Esophagus muscularis mucosa (tissue), 4 donors: ENCODE measurements at regions not wholly inside any gene's neighbourhood (a gene's known extent, or its start where the extent isn't known, plus 50 kb on each side); places are given as distances from the start of the nearest gene placed in this dataset.
"Not testable (repeated sequence)": the region's sequence is repeated elsewhere in the genome, so short reads cannot be mapped to it uniquely, and the experiment has no call there.

ENCODE experiments used
- DNase-seq: peaks from one replicate; pipeline ENCODE4 v3.0.0-alpha.2; 2017; ENCODE audit errors: extremely low spot score
- H3K27ac ChIP-seq, 4 donors: fragments of 200-600 bp; sonication (generic); replicated peaks in 1 of 4; 1 replicate in 3 of 4; 2 replicates in 1 of 4; pipeline ENCODE4 v1.5.1; 2016 to 2019; ENCODE audit warnings: mild to moderate bottlenecking in 1 of 4
- H3K27me3 ChIP-seq, 4 donors: fragments of 200-600 bp; sonication (generic); one replicate each; pipeline versions ENCODE4 v1.5.1 to v1.6.0; 2016 to 2019
- H3K36me3 ChIP-seq, 4 donors: fragments of 200-600 bp; sonication (generic); one replicate each; pipeline ENCODE4 v1.5.1; 2016 to 2019
- H3K4me1 ChIP-seq, 4 donors: fragments of 200-600 bp; sonication (generic); one replicate each; pipeline ENCODE4 v1.5.1; 2016 to 2019
- H3K4me3 ChIP-seq, 4 donors: fragments of 200-600 bp; sonication (generic); 1 replicate in 2 of 4; 2 replicates in 2 of 4; pipeline ENCODE4 v1.5.1; 2016 to 2019; ENCODE audit warnings: mild to moderate bottlenecking in 4 of 4, moderate library complexity in 1 of 4
- H3K9me3 ChIP-seq, 4 donors: fragments of 200-600 bp; sonication (generic); 1 replicate in 3 of 4; 2 replicates in 1 of 4; pipeline ENCODE4 v1.5.1; 2016 to 2019
- CTCF ChIP-seq, 3 experiments: fragments of 200-600 bp in 2 of 3; fragments of 450-650 bp in 1 of 3; sonication (generic) in 2 of 3; IDR thresholded peaks; one replicate each; pipeline ENCODE4 v1.5.1; 2017 to 2019; ENCODE audit warnings: antibody characterized with exemption in 3 of 3, mild to moderate bottlenecking in 2 of 3, moderate library complexity in 1 of 3
- EP300 ChIP-seq: sonication (generic); formaldehyde crosslinking; IDR thresholded peaks from one replicate; pipeline ENCODE4 v1.6.1; 2017; ENCODE audit warnings: antibody characterized with exemption
- POLR2A ChIP-seq: fragments of 450-650 bp; IDR thresholded peaks from one replicate; pipeline ENCODE4 v1.6.1; 2017; ENCODE audit warnings: antibody characterized with exemption, moderate library complexity, mild to moderate bottlenecking, low read depth
- POLR2AphosphoS5 ChIP-seq, 2 donors: sonication (generic); formaldehyde crosslinking; IDR thresholded peaks; one replicate each; pipeline ENCODE4 v1.6.1; 2017; ENCODE audit warnings: antibody characterized with exemption in 2 of 2
- WGBS: methylation state at CpG from one replicate; pipeline ENCODE4 v1.1.5; 2018; 5-methylcytosine and 5-hydroxymethylcytosine counted together
- intact Hi-C: fragments of 100-400 bp; cut with DNase I; formaldehyde crosslinking; loops from one replicate; pipeline ENCODE4 v1.15.1; 2023

- no peaks in the 10 kb centered on the region for H3K9me3 ChIP-seq
- WGBS, result 68% methylated on average over 3 of the region's 3 CpGs
- no peaks in the 10 kb centered on the region for H3K27me3 ChIP-seq
- H3K4me1 ChIP-seq, result no peaks in the 10 kb centered on the region
- no peak for DNase-seq
- TF ChIP-seq POLR2A (no peak), EP300 (no peak)
- intact Hi-C loops, result no loop called here
- H3K36me3 ChIP-seq, result no peaks in the 10 kb centered on the region
- no peak overlapping the region for H3K27ac ChIP-seq
- H3K4me3 ChIP-seq, result no peak overlapping the region
Measured at GRCh38 chr14:106021832-106022231, 495.4 kb downstream of the TMEM121 start.

GRCh38 chr14:106022648-106023047 lies 496.3 kb downstream of the TMEM121 start:
- H3K27ac ChIP-seq, H3K4me1 ChIP-seq, H3K27me3 ChIP-seq, H3K36me3 ChIP-seq, H3K4me3 ChIP-seq, H3K9me3 ChIP-seq, intact Hi-C loops, DNase-seq: not testable (repeated sequence)
- 54% methylated on average over 5 of the region's 5 CpGs for WGBS

GRCh38 chr14:106023411-106023810 lies 497.0 kb downstream of the TMEM121 start:
- WGBS, result 88% methylated on average over 1 of the region's 1 CpG
- TF ChIP-seq POLR2AphosphoS5 (IDR thresholded peaks at IDR 0.05), result no peak
- TF ChIP-seq EP300, result no peak
- TF ChIP-seq POLR2A, result no peak
- TF ChIP-seq CTCF (IDR thresholded peaks at IDR 0.05), result no peak

GRCh38 chr14:106024983-106025604 lies 498.7 kb downstream of the TMEM121 start:
- Histone ChIP-seq H3K27me3 (peaks cover 0 to 6% (median 0%) of the 10 kb centered on the region in 4 donors), H3K36me3 (no peaks in the 10 kb centered on the region), H3K4me3 (no peak overlapping the region), H3K9me3 (no peaks in the 10 kb centered on the region), H3K4me1 (no peaks in the 10 kb centered on the region), H3K27ac (no peak overlapping the region)
- TF ChIP-seq POLR2AphosphoS5 (IDR thresholded peaks at IDR 0.05), result no peak
- no peak for DNase-seq
- intact Hi-C loops, result no loop called here
- 56% methylated on average over 7 of the region's 7 CpGs for WGBS

More at GRCh38 chr14:106023411-106023810, 497.0 kb downstream of the TMEM121 start:
- H3K27me3 ChIP-seq, result no peaks in the 10 kb centered on the region
- H3K4me3 ChIP-seq, result no peak overlapping the region
- no peak overlapping the region for H3K27ac ChIP-seq
- H3K36me3 ChIP-seq, result no peaks in the 10 kb centered on the region
- H3K9me3 ChIP-seq, result no peaks in the 10 kb centered on the region
- intact Hi-C loops, result no loop called here
- no peaks in the 10 kb centered on the region for H3K4me1 ChIP-seq
- no peak for DNase-seq

- H3K4me1 ChIP-seq, result no peaks in the 10 kb centered on the region
- H3K27me3 ChIP-seq, result peaks cover 0 to 16% (median 0%) of the 10 kb centered on the region in 4 donors
- no peak overlapping the region for H3K4me3 ChIP-seq
- no peaks in the 10 kb centered on the region for H3K9me3 ChIP-seq
- WGBS, result 45% methylated on average over 6 of the region's 6 CpGs
- no peak overlapping the region for H3K27ac ChIP-seq
- intact Hi-C loops, result no loop called here
- TF ChIP-seq POLR2AphosphoS5 (IDR thresholded peaks at IDR 0.05), result no peak
- TF ChIP-seq EP300, result no peak
- TF ChIP-seq CTCF (IDR thresholded peaks at IDR 0.05), result no peak
- no peak for TF ChIP-seq POLR2A
- no peaks in the 10 kb centered on the region for H3K36me3 ChIP-seq
- DNase-seq, result no peak
Measured at GRCh38 chr14:106026026-106026425, 499.6 kb downstream of the TMEM121 start.

- H3K4me3 ChIP-seq, H3K27ac ChIP-seq, H3K36me3 ChIP-seq, H3K4me1 ChIP-seq, intact Hi-C loops, H3K9me3 ChIP-seq: not testable (repeated sequence)
- 67% methylated on average over 6 of the region's 6 CpGs for WGBS
- DNase-seq, result peak; percentile 53
- peaks cover 0 to 20% (median 0%) of the 10 kb centered on the region in 4 donors for H3K27me3 ChIP-seq
Measured at GRCh38 chr14:106027759-106028158, 501.4 kb downstream of the TMEM121 start.

GRCh38 chr14:106029959-106030358 lies 503.6 kb downstream of the TMEM121 start:
- DNase-seq, result no peak
- no peak overlapping the region for H3K4me3 ChIP-seq
- no peak for TF ChIP-seq EP300
- TF ChIP-seq POLR2A, result no peak
- no peak for TF ChIP-seq CTCF (IDR thresholded peaks at IDR 0.05)
- no peak for TF ChIP-seq POLR2AphosphoS5 (IDR thresholded peaks at IDR 0.05)
- no peaks in the 10 kb centered on the region for H3K9me3 ChIP-seq
- H3K36me3 ChIP-seq, result no peaks in the 10 kb centered on the region
- intact Hi-C loops, result no loop called here
- 87% methylated on average over 4 of the region's 4 CpGs for WGBS
- no peaks in the 10 kb centered on the region for H3K4me1 ChIP-seq
- H3K27ac ChIP-seq, result no peak overlapping the region
- peaks cover 0 to 25% (median 0%) of the 10 kb centered on the region in 4 donors for H3K27me3 ChIP-seq
